ENCODE measurements at regions not wholly inside any gene's neighbourhood (a gene's known extent, or its start where the extent isn't known, plus 50 kb on each side); places are given as distances from the start of the nearest gene placed in this dataset.

DNA sequence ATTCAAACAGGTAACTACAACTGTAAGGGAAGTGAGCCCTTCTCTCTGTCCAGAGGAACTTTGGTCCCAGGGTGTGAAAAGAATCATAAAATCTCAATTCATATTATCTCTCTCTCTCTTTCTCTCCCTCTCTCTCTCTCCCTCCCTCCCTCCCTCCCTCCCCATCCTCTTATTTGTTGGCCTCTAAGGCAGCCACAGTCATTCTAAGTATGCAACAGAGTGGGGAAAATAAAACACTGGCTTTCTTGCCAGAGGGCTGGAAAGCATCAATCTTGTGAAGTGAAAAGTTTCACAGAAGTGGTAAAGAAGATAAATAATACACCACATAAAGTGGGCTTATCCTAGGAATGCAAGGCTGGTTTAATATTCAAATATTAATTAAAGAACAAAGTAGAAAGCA is 95.6 kb upstream of the KCNH7 start:
- H3K4me3 ChIP-seq = no peak overlapping the region
- H3K9me3 ChIP-seq = no peaks in the 10 kb centered on the region
- H3K4me1 ChIP-seq (ENCODE audit: control insufficient read depth in 1 of 2, low read depth in 2 of 2) = no peaks in the 10 kb centered on the region
- DNase-seq (ENCODE audit: low spot score) = no peak
- no peak for ATAC-seq (ENCODE audit: insufficient number of reproducible peaks, low FRiP score, low read depth)
- H3K27me3 ChIP-seq (replicated peaks; ENCODE audit: insufficient read depth) = no peaks in the 10 kb centered on the region
- TF ChIP-seq, protein P1, sequence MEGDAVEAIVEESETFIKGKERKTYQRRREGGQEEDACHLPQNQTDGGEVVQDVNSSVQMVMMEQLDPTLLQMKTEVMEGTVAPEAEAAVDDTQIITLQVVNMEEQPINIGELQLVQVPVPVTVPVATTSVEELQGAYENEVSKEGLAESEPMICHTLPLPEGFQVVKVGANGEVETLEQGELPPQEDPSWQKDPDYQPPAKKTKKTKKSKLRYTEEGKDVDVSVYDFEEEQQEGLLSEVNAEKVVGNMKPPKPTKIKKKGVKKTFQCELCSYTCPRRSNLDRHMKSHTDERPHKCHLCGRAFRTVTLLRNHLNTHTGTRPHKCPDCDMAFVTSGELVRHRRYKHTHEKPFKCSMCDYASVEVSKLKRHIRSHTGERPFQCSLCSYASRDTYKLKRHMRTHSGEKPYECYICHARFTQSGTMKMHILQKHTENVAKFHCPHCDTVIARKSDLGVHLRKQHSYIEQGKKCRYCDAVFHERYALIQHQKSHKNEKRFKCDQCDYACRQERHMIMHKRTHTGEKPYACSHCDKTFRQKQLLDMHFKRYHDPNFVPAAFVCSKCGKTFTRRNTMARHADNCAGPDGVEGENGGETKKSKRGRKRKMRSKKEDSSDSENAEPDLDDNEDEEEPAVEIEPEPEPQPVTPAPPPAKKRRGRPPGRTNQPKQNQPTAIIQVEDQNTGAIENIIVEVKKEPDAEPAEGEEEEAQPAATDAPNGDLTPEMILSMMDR (IDR thresholded peaks at IDR 0.05) = no peak
- no peaks in the 10 kb centered on the region for H3K36me3 ChIP-seq
- no peak overlapping the region for H3K27ac ChIP-seq

DNA sequence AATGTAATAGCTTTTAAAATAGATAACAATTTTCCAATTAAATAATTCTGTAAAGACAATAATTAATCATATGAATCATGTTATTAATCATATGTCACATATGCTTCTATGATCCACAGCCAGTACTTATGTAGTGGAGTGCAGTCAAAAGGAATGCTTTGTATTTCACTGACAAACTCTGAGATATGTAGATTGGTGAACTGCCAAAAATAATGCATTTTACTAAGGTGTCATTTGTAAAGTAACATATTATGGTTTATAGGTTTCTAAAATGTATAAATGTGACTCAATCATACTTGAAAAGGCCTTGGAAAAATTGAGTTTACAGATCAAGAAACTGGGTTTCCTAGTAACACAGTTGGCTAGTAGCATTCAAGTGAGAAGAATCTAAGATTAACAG is 93.8 kb upstream of the KCNH7 start:
- DNase-seq (ENCODE audit: low spot score) (no peak), ATAC-seq (ENCODE audit: insufficient number of reproducible peaks, low FRiP score, low read depth) (no peak)
- Histone ChIP-seq H3K36me3 (no peaks in the 10 kb centered on the region), H3K9me3 (no peaks in the 10 kb centered on the region), H3K4me1 (ENCODE audit: control insufficient read depth in 1 of 2, low read depth in 2 of 2) (no peaks in the 10 kb centered on the region), H3K4me3 (no peak overlapping the region), H3K27ac (no peak overlapping the region), H3K27me3 (replicated peaks; ENCODE audit: insufficient read depth) (no peaks in the 10 kb centered on the region)
- TF ChIP-seq, protein P1 (IDR thresholded peaks at IDR 0.05) = no peak

DNA sequence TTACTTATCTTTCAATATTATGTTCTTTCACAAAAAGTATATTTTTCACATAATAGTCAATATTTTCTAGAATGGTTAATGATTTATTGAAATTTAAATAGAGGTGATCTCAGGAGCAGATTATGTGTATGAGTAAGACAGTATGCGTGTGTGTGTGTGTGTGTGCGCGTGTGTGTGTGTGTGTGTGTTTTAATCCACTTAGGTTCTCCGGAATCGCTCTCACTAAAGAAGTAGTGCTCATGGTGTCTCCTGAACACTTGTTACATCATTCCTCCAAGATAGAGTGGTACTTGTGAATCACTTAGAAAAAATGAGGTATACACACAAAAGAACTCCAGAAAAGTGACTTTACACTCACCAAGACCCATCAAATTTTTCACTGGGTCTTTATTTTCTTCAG is 91.0 kb upstream of the KCNH7 start:
- Histone ChIP-seq H3K36me3 (no peaks in the 10 kb centered on the region), H3K4me3 (no peak overlapping the region), H3K27ac (no peak overlapping the region), H3K4me1 (ENCODE audit: control insufficient read depth in 1 of 2, low read depth in 2 of 2) (no peaks in the 10 kb centered on the region), H3K9me3 (no peaks in the 10 kb centered on the region), H3K27me3 (replicated peaks; ENCODE audit: insufficient read depth) (no peaks in the 10 kb centered on the region)
- DNase-seq (ENCODE audit: low spot score) = no peak
- ATAC-seq (ENCODE audit: insufficient number of reproducible peaks, low FRiP score, low read depth) = no peak
- TF ChIP-seq, protein P1 (IDR thresholded peaks at IDR 0.05) = no peak

DNA sequence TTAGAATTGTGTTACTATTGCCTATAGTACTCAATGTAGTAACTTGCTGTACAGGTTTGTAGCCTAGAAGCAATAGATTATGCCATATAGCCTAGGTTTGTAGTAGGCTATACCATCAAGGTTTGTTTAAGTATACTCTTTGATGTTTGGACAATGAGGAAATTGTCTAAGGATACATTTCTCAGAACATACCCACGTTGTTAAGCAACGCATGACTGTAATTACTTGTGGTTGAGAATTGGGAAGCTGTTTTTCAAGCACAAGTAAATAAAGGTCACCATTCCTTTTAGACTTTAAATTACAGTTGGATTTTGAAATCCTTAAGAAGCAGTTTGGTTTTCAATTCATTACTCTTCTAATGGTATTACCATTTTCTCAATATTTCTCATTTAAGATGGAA is 89.8 kb upstream of the KCNH7 start:
- Histone ChIP-seq H3K27ac (no peak overlapping the region), H3K4me1 (ENCODE audit: control insufficient read depth in 1 of 2, low read depth in 2 of 2) (no peaks in the 10 kb centered on the region), H3K36me3 (no peaks in the 10 kb centered on the region), H3K27me3 (replicated peaks; ENCODE audit: insufficient read depth) (no peaks in the 10 kb centered on the region), H3K4me3 (no peak overlapping the region), H3K9me3 (no peaks in the 10 kb centered on the region)
- TF ChIP-seq, protein P1 (IDR thresholded peaks at IDR 0.05) = no peak
- DNase-seq (ENCODE audit: low spot score) (no peak), ATAC-seq (ENCODE audit: insufficient number of reproducible peaks, low FRiP score, low read depth) (no peak)

DNA sequence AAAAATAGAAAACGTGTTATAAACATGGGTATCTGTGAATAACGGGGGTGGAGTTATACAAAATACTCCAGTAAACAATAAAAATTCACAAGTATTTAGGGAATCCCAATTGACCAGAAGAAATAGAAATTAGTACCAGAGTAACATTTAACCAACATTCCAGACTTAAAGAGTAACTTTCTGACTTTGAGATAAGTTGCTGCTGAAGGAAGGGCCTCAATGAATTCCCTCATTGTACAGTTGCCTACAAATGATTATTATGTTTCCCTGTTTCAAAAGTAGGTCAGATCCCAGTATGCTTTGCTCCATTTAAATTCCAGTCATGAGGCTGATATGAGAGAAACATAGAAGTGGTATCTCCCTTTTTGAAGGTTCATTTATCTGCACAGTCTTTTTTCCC is 88.3 kb upstream of the KCNH7 start:
- DNase-seq (ENCODE audit: low spot score) = no peak
- ATAC-seq (ENCODE audit: insufficient number of reproducible peaks, low FRiP score, low read depth) = no peak
- TF ChIP-seq, protein P1 (IDR thresholded peaks at IDR 0.05) = no peak
- Histone ChIP-seq H3K27ac (no peak overlapping the region), H3K4me1 (ENCODE audit: control insufficient read depth in 1 of 2, low read depth in 2 of 2) (no peaks in the 10 kb centered on the region), H3K36me3 (no peaks in the 10 kb centered on the region), H3K27me3 (replicated peaks; ENCODE audit: insufficient read depth) (no peaks in the 10 kb centered on the region), H3K9me3 (no peaks in the 10 kb centered on the region), H3K4me3 (no peak overlapping the region)

Measured in thoracic aorta (tissue), 2 donors.